PFSK-1 (cell line): ENCODE measurements at regions not wholly inside any gene's neighbourhood (a gene's known extent, or its start where the extent isn't known, plus 50 kb on each side); places are given as distances from the start of the nearest gene placed in this dataset.

Source experiments
- FOXP2 ChIP-seq: optimal IDR thresholded peaks from 2 replicates; pipeline ENCODE3; 2011; ENCODE audit warnings: borderline replicate concordance, control low read depth, inconsistent platforms; ENCODE audit not compliant: insufficient read depth; ENCODE audit errors: extremely low read length, extremely low read depth
- POLR2AphosphoS5 ChIP-seq: IDR thresholded peaks from 2 replicates; pipeline ENCODE4 v1.6.1; 2012; ENCODE audit warnings: low read depth, mild to moderate bottlenecking, control low read depth, low read length, moderate library complexity
- SIN3A ChIP-seq: IDR thresholded peaks from 2 replicates; pipeline ENCODE4 v1.6.1; 2012; ENCODE audit warnings: mild to moderate bottlenecking, low read length, moderate library complexity, borderline replicate concordance; ENCODE audit not compliant: insufficient read depth
- TAF1 ChIP-seq: IDR thresholded peaks from 2 replicates; pipeline ENCODE4 v1.6.1; 2012; ENCODE audit warnings: low read length, control low read depth, borderline replicate concordance; ENCODE audit not compliant: insufficient read depth
- TF ChIP-seq, protein P1 (sequence below), 2 experiments: IDR thresholded peaks; 2 replicates each; pipeline versions ENCODE4 v1.6.1 to v1.8.0; 2011 to 2012; ENCODE audit warnings: low read depth in 2 of 2, low read length in 2 of 2, control low read depth in 1 of 2, inconsistent platforms in 1 of 2, mild to moderate bottlenecking in 1 of 2, moderate library complexity in 1 of 2; ENCODE audit not compliant: insufficient read depth in 1 of 2

DNA sequence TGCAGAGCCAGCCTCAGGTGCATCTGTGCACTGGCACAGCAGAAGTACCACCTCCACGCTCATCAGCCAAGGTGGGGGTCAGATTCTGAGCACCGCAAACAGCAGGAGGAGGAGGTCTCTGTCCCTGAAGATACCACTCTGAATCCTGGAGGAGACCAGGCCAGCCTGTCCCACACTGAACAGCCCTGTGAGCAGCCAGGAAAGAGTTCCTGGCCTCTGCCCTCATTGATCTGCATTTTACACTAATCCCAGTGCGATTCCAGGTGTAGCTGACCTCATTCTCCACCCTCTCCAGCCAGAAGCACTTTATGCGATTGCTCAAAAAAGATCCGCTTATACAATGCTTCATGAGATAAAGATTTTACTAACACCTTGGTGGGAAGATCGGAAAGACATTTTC lies 99.1 kb upstream of the CACUL1 start:
- TF ChIP-seq, protein P1, sequence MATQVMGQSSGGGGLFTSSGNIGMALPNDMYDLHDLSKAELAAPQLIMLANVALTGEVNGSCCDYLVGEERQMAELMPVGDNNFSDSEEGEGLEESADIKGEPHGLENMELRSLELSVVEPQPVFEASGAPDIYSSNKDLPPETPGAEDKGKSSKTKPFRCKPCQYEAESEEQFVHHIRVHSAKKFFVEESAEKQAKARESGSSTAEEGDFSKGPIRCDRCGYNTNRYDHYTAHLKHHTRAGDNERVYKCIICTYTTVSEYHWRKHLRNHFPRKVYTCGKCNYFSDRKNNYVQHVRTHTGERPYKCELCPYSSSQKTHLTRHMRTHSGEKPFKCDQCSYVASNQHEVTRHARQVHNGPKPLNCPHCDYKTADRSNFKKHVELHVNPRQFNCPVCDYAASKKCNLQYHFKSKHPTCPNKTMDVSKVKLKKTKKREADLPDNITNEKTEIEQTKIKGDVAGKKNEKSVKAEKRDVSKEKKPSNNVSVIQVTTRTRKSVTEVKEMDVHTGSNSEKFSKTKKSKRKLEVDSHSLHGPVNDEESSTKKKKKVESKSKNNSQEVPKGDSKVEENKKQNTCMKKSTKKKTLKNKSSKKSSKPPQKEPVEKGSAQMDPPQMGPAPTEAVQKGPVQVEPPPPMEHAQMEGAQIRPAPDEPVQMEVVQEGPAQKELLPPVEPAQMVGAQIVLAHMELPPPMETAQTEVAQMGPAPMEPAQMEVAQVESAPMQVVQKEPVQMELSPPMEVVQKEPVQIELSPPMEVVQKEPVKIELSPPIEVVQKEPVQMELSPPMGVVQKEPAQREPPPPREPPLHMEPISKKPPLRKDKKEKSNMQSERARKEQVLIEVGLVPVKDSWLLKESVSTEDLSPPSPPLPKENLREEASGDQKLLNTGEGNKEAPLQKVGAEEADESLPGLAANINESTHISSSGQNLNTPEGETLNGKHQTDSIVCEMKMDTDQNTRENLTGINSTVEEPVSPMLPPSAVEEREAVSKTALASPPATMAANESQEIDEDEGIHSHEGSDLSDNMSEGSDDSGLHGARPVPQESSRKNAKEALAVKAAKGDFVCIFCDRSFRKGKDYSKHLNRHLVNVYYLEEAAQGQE (IDR thresholded peaks at IDR 0.05; ENCODE audit: insufficient read depth in 1 of 2, low read depth in 2 of 2, low read length in 2 of 2): no peak
- TF ChIP-seq SIN3A: no peak
- no peak for TF ChIP-seq FOXP2
- no peak for TF ChIP-seq TAF1
- no peak for TF ChIP-seq POLR2AphosphoS5

DNA sequence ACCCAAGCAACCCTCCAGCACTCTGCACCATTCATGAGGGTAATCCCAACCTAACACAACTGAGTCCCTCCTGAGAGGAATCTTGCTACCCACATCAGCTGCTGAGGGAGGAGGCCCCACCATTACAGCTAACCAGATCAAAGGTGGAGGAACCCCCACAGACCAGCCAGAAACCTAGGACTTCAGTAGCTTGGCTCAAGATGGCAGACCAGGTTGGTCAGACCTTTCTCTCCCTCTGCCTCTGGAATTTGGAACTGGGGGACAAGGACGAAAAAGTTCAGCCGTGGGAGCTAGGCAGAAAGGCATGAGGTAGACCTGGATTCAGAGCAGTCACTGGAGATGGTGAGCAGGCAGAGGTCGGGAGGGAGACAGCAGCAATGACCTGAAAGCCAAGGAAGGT lies 101.3 kb upstream of the CACUL1 start:
- TF ChIP-seq FOXP2 (no peak), TAF1 (no peak), SIN3A (no peak), POLR2AphosphoS5 (no peak)
- TF ChIP-seq, protein P1 (IDR thresholded peaks at IDR 0.05; ENCODE audit: insufficient read depth in 1 of 2, low read depth in 2 of 2, low read length in 2 of 2): no peak

DNA sequence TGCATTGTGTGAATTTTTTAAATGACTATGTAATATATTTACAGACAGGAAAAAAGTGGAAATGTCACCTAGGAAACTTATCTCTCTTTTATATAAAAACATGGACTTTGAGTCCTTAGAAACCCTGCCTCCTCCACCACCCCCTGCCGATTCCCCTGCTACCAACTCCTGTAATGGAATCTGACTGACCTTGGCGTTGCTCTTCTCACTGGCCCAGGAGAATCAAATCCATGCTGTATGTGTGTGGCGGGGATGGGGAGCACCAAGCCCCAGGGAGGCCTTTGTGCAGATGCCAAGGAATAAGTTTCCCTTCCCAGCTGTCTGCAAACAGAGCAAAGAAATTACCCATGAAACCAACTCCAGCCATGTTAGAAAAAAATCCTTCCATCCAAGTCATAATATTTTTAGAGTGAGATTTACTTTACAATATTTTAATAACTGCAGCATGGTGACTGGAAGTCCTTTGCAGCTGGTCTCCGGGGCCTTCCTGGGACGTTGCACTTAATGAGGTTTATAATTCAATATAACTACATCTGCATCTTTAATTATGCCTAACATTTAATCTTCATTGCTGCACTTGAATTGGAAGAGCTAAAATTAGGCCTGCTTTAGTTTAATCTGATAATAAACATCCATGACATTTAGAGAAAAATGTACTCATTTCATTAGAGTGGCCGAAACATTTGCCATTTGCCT lies 111.4 kb upstream of the CACUL1 start:
- TF ChIP-seq FOXP2: no peak
- TF ChIP-seq SIN3A: no peak
- no peak for TF ChIP-seq TAF1
- TF ChIP-seq POLR2AphosphoS5: no peak
- TF ChIP-seq, protein P1 (IDR thresholded peaks at IDR 0.05; ENCODE audit: insufficient read depth in 1 of 2, low read depth in 2 of 2, low read length in 2 of 2): no peak

DNA sequence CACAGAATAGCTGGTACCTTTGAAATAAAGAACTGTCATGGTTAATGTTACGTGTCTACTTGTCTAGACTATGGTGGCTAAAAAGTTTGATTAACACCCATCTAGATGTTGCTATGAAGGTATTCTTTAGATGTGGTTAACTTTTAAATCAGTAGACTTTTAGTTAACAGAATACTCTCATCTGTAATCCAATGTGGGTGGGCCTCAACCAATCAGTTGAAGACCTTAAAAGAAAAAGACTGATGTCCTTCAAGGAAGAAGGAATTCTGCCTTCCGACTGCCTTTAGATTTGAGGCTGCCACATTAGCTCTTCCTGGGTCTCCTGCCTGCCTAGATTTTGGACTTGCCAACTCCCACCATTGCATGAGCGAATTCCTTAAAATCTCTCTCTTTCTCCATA lies 113.0 kb upstream of the CACUL1 start:
- TF ChIP-seq TAF1: no peak
- TF ChIP-seq SIN3A: no peak
- TF ChIP-seq FOXP2: no peak
- no peak for TF ChIP-seq POLR2AphosphoS5
- TF ChIP-seq, protein P1 (IDR thresholded peaks at IDR 0.05; ENCODE audit: insufficient read depth in 1 of 2, low read depth in 2 of 2, low read length in 2 of 2): no peak

DNA sequence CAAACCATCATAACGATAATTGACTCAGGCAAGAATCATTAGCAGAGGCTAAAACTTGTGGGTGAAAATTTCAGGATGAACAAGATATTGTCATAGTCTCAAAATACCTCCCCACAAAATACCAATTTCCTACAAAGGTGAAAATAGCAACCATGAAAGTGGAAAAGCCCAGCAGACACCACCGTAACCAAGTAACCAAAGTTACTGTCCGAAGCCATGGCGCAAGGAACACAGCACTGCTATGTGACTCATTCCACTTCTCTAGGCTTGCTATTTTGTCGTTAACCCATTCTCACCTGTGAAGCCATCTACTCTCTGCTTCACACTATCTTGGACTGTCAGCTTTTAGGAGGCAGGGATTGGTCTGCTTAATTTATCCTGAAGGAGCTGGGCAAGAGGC lies 113.8 kb upstream of the CACUL1 start:
- TF ChIP-seq POLR2AphosphoS5 (no peak), FOXP2 (no peak), SIN3A (no peak)
- TF ChIP-seq, protein P1 (IDR thresholded peaks at IDR 0.05; ENCODE audit: insufficient read depth in 1 of 2, low read depth in 2 of 2, low read length in 2 of 2): no peak
